ENCODE measurements at regions not wholly inside any gene's neighbourhood (a gene's known extent, or its start where the extent isn't known, plus 50 kb on each side); places are given as distances from the start of the nearest gene placed in this dataset.

DNA sequence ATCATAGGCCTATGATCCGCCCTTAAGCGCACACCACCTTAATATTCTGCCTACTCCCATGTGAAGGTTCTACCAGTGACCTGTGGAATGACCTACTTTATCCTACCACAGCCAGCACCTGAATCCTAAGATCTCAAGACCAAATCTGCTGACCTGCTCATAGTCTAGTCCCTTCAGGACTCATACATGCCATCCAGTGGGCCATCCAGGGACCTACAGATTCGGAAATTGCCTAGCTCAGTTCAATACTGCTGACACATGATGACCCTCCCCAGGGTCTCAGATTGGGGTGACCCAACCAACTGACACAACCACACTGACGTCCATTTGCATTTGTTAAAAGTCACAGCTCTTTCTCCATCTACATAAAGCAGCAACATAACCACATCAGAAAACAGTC lies 443.8 kb upstream of the ST8SIA4 start:
- Mint-ChIP-seq H3K4me1 (peaks cover 0 to 6% of the 10 kb centered on the region in 2 experiments; a peak in 2 of 4 replicates), H3K27ac (peak overlapping the region in 1 of 3 experiments; percentile 12; a peak in 2 of 7 replicates), H3K9me3 (0 out of 5 replicates have a peak, but pooled peaks cover 0 to 3% of the 10 kb centered on the region in 2 experiments), H3K36me3 (ENCODE audit: insufficient read depth in 1 of 3, low read depth in 3 of 3) (no peaks in the 10 kb centered on the region; a peak in 2 of 7 replicates), H3K27me3 (ENCODE audit: low read depth) (no peaks in the 10 kb centered on the region; the same call in 1 of the 2 replicates), H3K4me3 (no peak overlapping the region)
- no peaks in the 10 kb centered on the region for H4K20me1 ChIP-seq (ENCODE audit: control insufficient read depth, insufficient read depth, insufficient read length)
- no peak overlapping the region for H3K18ac ChIP-seq (ENCODE audit: insufficient read length, low read depth, low read length)
- no peak overlapping the region for H3K23ac ChIP-seq (ENCODE audit: insufficient read length, low read depth, low read length)
- no peak overlapping the region for H3K9ac ChIP-seq (ENCODE audit: extremely low read depth, insufficient read length, low read length)
- no peaks in the 10 kb centered on the region for H3K9me3 ChIP-seq (ENCODE audit: control insufficient read depth, low read depth, low read length)
- H2BK12ac ChIP-seq (ENCODE audit: insufficient read length, low read depth, low read length) = no peak overlapping the region
- no peak overlapping the region for H2BK120ac ChIP-seq (ENCODE audit: low read depth, low read length, poor library complexity, severe bottlenecking)
- no peak overlapping the region for H4K91ac ChIP-seq (ENCODE audit: insufficient read length, low read depth, low read length)
- H3T11ph ChIP-seq (ENCODE audit: low read length) = no peak overlapping the region
- DNase-seq = peak; percentile 31
- no peak overlapping the region for H2AFZ ChIP-seq (ENCODE audit: low read length)
- no peak overlapping the region for H2BK20ac ChIP-seq (ENCODE audit: low read depth, low read length, poor library complexity, severe bottlenecking)
- no peak overlapping the region for H3K14ac ChIP-seq (ENCODE audit: insufficient read depth, low read length)
- no peak overlapping the region for H2BK5ac ChIP-seq (ENCODE audit: insufficient read length, low read length)
- H2AK5ac ChIP-seq (ENCODE audit: insufficient read length, low read length) = no peak overlapping the region
- no peak overlapping the region for H3K56ac ChIP-seq (ENCODE audit: insufficient read length, low read depth, low read length)
- H3K79me1 ChIP-seq (ENCODE audit: insufficient read depth, low read depth, low read length, poor library complexity, severe bottlenecking) = no peaks in the 10 kb centered on the region
- no peak overlapping the region for H2BK15ac ChIP-seq (ENCODE audit: low read depth, low read length)
- H3K4me1 ChIP-seq (ENCODE audit: insufficient read depth, low read length) = no peaks in the 10 kb centered on the region
- H4K5ac ChIP-seq (ENCODE audit: insufficient read length, low read depth, low read length) = no peak overlapping the region
- no peak overlapping the region for H3K27ac ChIP-seq (ENCODE audit: insufficient read length, low read depth, low read length)
- no peak overlapping the region for H4K8ac ChIP-seq (replicated peaks; ENCODE audit: insufficient read length, low read depth, low read length)
- WGBS (ENCODE audit: extremely low coverage, insufficient read length, low lambda C conversion rate) = no CpG with 5 or more reads among the region's 4 CpGs
- H3K27me3 ChIP-seq (ENCODE audit: insufficient read depth, low read length) = no peaks in the 10 kb centered on the region
- no peaks in the 10 kb centered on the region for H3K79me2 ChIP-seq (ENCODE audit: insufficient read depth, low read length)
- no peak overlapping the region for H3K4ac ChIP-seq (ENCODE audit: low read depth, low read length)
- no peak overlapping the region for H3K4me2 ChIP-seq (ENCODE audit: insufficient read depth, insufficient read length, low read length)
- H3K23me2 ChIP-seq (ENCODE audit: insufficient read length, low read depth, low read length, poor library complexity, severe bottlenecking) = no peaks in the 10 kb centered on the region
- TF ChIP-seq CTCF (conservative IDR thresholded peaks at IDR 0.05) = peak; percentile 39; the same call in 2 of the 3 replicates

Measured in H9 (cell line).